ENCODE measurements at regions not wholly inside any gene's neighbourhood (a gene's known extent, or its start where the extent isn't known, plus 50 kb on each side); places are given as distances from the start of the nearest gene placed in this dataset.
"Not testable (repeated sequence)": the region's sequence is repeated elsewhere in the genome, so short reads cannot be mapped to it uniquely, and the experiment has no call there.

GRCh38 chr6:67804808-67805207, 830.3 kb upstream of the ADGRB3 start:
- not testable (repeated sequence) for TF ChIP-seq EZH2 (IDR thresholded peaks at IDR 0.05; ENCODE audit: borderline replicate concordance, low read depth, low read length, poor library complexity, severe bottlenecking); CTCF (conservative IDR thresholded peaks at IDR 0.05; ENCODE audit: low read depth, low read length)

Measured in A673 (cell line).